T-cell (primary cell): ENCODE measurements at regions not wholly inside any gene's neighbourhood (a gene's known extent, or its start where the extent isn't known, plus 50 kb on each side); places are given as distances from the start of the nearest gene placed in this dataset.
A peak's percentile ranks its signal among the peaks of the same experiment; 100 is the strongest.

Experiments
- ATAC-seq, 4 experiments: fragments of 200-7000 bp in 3 of 4; fragments of 150-1000 bp in 1 of 4; cut with Tn5 transposase; replicated peaks in 1 of 4; 1 replicate in 3 of 4; 2 replicates in 1 of 4; pipeline ENCODE4 v1.10.0; 2021; ENCODE audit warnings: moderate library complexity in 3 of 4, mild to moderate bottlenecking in 2 of 4, moderate number of reproducible peaks in 1 of 4
- CTCF ChIA-PET, 2 donors: fragments of 300-600 bp; sonication (Branson Sonifier 250); formaldehyde crosslinking; loops; one replicate each; lab custom pipeline; 2022; ENCODE audit warnings: antibody characterized with exemption in 2 of 2; lab: Charles Lee
- POLR2A ChIA-PET, 2 donors: fragments of 300-600 bp; sonication (Branson Sonifier 250); formaldehyde crosslinking; loops; one replicate each; lab custom pipeline; 2022; ENCODE audit warnings: antibody characterized with exemption in 2 of 2; lab: Charles Lee
- DNase-seq, 35 experiments: peaks; one replicate each; pipeline versions ENCODE4 v3.0.0 to v3.0.0-alpha.2; 2013 to 2023
- H3K27ac ChIP-seq: one replicate; pipeline ENCODE4 v1.5.1; 2013; ENCODE audit warnings: low read length
- H3K27me3 ChIP-seq, 2 experiments: replicated peaks in 1 of 2; 1 replicate in 1 of 2; 2 replicates in 1 of 2; pipeline versions ENCODE4 v1.6.1 to v1.7.0; 2013; ENCODE audit warnings: low read length in 1 of 2, mixed read lengths in 1 of 2; ENCODE audit not compliant: control insufficient read depth in 2 of 2, insufficient read depth in 2 of 2; ENCODE audit errors: extremely low read depth in 1 of 2
- H3K36me3 ChIP-seq, 2 donors: 1 replicate in 1 of 2; 2 replicates in 1 of 2; pipeline versions ENCODE4 v1.6.1 to v1.7.0; 2013; ENCODE audit warnings: low read length in 1 of 2; ENCODE audit not compliant: control insufficient read depth in 2 of 2, insufficient read depth in 1 of 2; ENCODE audit errors: extremely low read depth in 1 of 2
- H3K4me1 ChIP-seq, 2 experiments: 1 replicate in 1 of 2; 2 replicates in 1 of 2; pipeline versions ENCODE4 v1.6.1 to v1.7.0; 2013; ENCODE audit warnings: low read length in 2 of 2, mixed read lengths in 1 of 2; ENCODE audit not compliant: insufficient read depth in 2 of 2, control insufficient read depth in 1 of 2; ENCODE audit errors: extremely low read depth in 1 of 2
- H3K4me3 ChIP-seq, 2 donors: 1 replicate in 1 of 2; 2 replicates in 1 of 2; pipeline versions ENCODE4 v1.5.1 to v1.7.0; 2013; ENCODE audit warnings: mild to moderate bottlenecking in 2 of 2, low read length in 1 of 2, moderate library complexity in 1 of 2; ENCODE audit not compliant: control insufficient read depth in 1 of 2; ENCODE audit errors: extremely low read depth in 1 of 2
- H3K9me3 ChIP-seq: 2 replicates; pipeline ENCODE4 v1.7.0; 2013
- H3K27ac Mint-ChIP-seq, 2 donors: one replicate each; pipeline ENCODE4 v1.8.0; 2020 to 2021; ENCODE audit warnings: mild to moderate bottlenecking in 2 of 2, mixed read lengths in 2 of 2
- H3K27me3 Mint-ChIP-seq, 2 donors: one replicate each; pipeline ENCODE4 v1.8.0; 2021 to 2022; ENCODE audit warnings: mixed read lengths in 2 of 2
- H3K36me3 Mint-ChIP-seq: one replicate; pipeline ENCODE4 v1.8.0; 2021; ENCODE audit warnings: mixed read lengths
- H3K4me1 Mint-ChIP-seq, 3 donors: one replicate each; pipeline ENCODE4 v1.8.0; 2020 to 2022; ENCODE audit warnings: mixed read lengths in 3 of 3, mild to moderate bottlenecking in 1 of 3
- H3K4me3 Mint-ChIP-seq, 3 donors: one replicate each; pipeline ENCODE4 v1.8.0; 2020 to 2022; ENCODE audit warnings: mild to moderate bottlenecking in 3 of 3, mixed read lengths in 3 of 3, moderate library complexity in 3 of 3
- H3K9me3 Mint-ChIP-seq, 3 donors: one replicate each; pipeline ENCODE4 v1.8.0; 2020 to 2022; ENCODE audit warnings: mixed read lengths in 3 of 3
- WGBS: methylation state at CpG from one replicate; pipeline ENCODE4 v1.1.5; 2013; ENCODE audit warnings: missing lambda C conversion rate; ENCODE audit not compliant: insufficient coverage; 5-methylcytosine and 5-hydroxymethylcytosine counted together

DNA sequence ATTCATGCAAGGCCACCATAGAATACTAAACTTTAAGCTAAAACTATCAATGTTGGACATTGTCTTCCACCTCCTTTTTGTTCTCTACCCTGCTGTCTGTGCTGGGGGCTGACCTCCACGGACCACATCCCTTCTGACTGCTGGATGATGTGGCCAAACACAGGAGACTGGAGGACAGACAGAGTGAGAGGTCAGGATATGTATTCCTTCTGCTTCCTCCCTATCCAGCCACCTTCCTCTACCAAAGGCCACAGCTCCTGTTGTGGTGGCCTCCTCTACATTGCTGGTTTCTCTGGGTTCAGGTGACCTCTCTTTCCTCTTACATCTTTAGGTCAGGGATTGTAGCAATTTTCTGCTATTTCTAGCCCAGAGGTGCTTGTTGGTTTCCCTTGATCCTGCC is 148.1 kb downstream of the ACTBL2 start:
- DNase-seq (no peak), ATAC-seq (no peak)
- Histone ChIP-seq H3K27ac (no peak overlapping the region), H3K4me3 (no peak overlapping the region), H3K36me3 (no peaks in the 10 kb centered on the region), H3K9me3 (no peaks in the 10 kb centered on the region), H3K4me1 (no peaks in the 10 kb centered on the region), H3K27me3 (no peaks in the 10 kb centered on the region)
- Mint-ChIP-seq H3K27me3 (peaks cover 0 to 4% of the 10 kb centered on the region in 2 donors), H3K4me1 (no peaks in the 10 kb centered on the region), H3K9me3 (no peaks in the 10 kb centered on the region), H3K27ac (no peak overlapping the region), H3K36me3 (no peaks in the 10 kb centered on the region), H3K4me3 (no peak overlapping the region)
- whole genome bisulfite sequencing, result no CpG with 5 or more reads among the region's 1 CpG
- ChIA-PET POLR2A (no interaction called here), CTCF (no interaction called here)

DNA sequence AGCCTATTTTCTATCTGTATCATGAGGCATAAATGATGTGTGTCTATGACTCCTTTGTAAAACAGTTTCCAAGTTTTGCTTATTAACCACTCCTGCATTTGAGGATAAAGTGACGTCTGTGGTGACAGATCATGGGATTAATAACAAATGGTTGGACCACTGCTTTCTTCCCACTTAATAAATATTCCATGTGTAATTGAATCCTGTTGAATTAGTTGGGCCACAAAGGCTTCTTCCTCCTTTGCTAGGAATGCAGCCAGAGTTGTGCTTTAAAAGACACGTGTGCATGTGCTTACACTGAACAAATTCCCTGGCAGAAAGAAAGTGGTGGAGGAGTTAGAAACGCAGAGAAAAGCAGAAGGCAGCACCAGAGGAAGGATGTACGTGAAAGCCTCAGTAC is 150.2 kb downstream of the ACTBL2 start:
- H3K27me3 ChIP-seq, result no peaks in the 10 kb centered on the region
- no peaks in the 10 kb centered on the region for H3K36me3 ChIP-seq
- no peak overlapping the region for H3K4me3 Mint-ChIP-seq
- H3K36me3 Mint-ChIP-seq, result no peaks in the 10 kb centered on the region
- H3K4me1 Mint-ChIP-seq, result no peaks in the 10 kb centered on the region
- H3K27ac Mint-ChIP-seq, result no peak overlapping the region
- H3K9me3 Mint-ChIP-seq, result no peaks in the 10 kb centered on the region
- H3K4me3 ChIP-seq, result no peak overlapping the region
- DNase-seq (no peak), ATAC-seq (no peak)
- H3K27me3 Mint-ChIP-seq, result peaks cover 0 to 4% of the 10 kb centered on the region in 2 donors
- H3K9me3 ChIP-seq, result no peaks in the 10 kb centered on the region
- no peak overlapping the region for H3K27ac ChIP-seq
- CTCF ChIA-PET, result no interaction called here
- H3K4me1 ChIP-seq, result no peaks in the 10 kb centered on the region
- POLR2A ChIA-PET, result no interaction called here
- WGBS, result no CpG with 5 or more reads among the region's 4 CpGs

- POLR2A ChIA-PET, result no interaction called here
- Mint-ChIP-seq H3K27ac (no peak overlapping the region), H3K9me3 (peaks cover 0 to 7% (median 4%) of the 10 kb centered on the region in 3 donors)
Observed at GRCh38 chr5:57327561-57328367, 153.9 kb downstream of the GPBP1 start.

DNA sequence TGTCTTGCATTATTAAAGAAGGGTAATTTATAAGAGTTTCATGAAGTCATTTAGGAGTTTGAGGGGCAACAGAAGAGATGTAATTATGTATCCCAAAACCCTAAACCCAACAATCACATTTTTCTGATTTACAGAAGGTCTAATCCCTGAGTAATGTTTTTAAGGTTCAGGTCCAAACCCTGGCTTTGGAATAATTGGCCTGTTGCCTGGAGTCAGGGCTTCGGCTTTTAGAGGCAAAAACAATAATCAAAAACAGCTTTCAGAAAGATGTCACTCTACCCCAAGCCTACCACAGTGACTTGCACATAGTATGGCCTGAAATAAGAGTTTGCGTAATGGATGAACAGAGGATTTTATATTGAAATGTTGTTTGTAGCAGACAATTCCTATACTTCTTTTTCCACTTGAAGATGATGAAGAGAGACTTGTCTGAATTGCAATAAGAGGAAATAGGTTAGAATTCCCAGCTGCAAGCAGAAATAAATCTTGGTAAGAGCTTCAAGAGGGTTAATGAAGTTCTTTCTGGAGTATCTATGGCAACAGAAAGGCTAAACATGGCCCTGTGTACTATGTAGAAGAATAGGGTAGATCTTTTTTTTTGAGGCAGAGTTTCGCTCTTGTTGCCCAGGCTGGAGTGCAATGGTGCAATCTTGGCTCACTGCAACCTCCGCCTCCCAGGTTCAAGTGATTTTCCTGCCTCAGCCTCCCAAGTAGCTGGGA is 152.0 kb downstream of the GPBP1 start:
- no peaks in the 10 kb centered on the region for H3K36me3 Mint-ChIP-seq
- Histone ChIP-seq H3K4me3 (no peak overlapping the region), H3K36me3 (no peaks in the 10 kb centered on the region), H3K27ac (no peak overlapping the region), H3K27me3 (peaks cover 0 to 5% of the 10 kb centered on the region in 2 experiments), H3K4me1 (peaks cover 0 to 3% of the 10 kb centered on the region in 2 experiments), H3K9me3 (no peaks in the 10 kb centered on the region)
- CTCF ChIA-PET, result no interaction called here
- H3K27ac Mint-ChIP-seq, result no peak overlapping the region
- peaks cover 0 to 4% of the 10 kb centered on the region in 2 donors for H3K27me3 Mint-ChIP-seq
- peaks cover 0 to 5% (median 4%) of the 10 kb centered on the region in 3 donors for H3K4me1 Mint-ChIP-seq
- POLR2A ChIA-PET, result no interaction called here
- no CpG with 5 or more reads among the region's 4 CpGs for WGBS
- DNase-seq (no peak), ATAC-seq (no peak)
- peaks cover 0 to 7% (median 4%) of the 10 kb centered on the region in 3 donors for H3K9me3 Mint-ChIP-seq
- H3K4me3 Mint-ChIP-seq, result no peak overlapping the region

More at GRCh38 chr5:57327561-57328367, 153.9 kb downstream of the GPBP1 start:
- CTCF ChIA-PET, result no interaction called here
- ATAC-seq (no peak), DNase-seq (no peak)
- peaks cover 0 to 4% of the 10 kb centered on the region in 2 donors for H3K27me3 Mint-ChIP-seq
- WGBS, result 70% methylated on average over 2 of the region's 3 CpGs
- no peaks in the 10 kb centered on the region for H3K36me3 Mint-ChIP-seq
- no peak overlapping the region for H3K27ac ChIP-seq
- peaks cover 0 to 3% of the 10 kb centered on the region in 2 experiments for H3K27me3 ChIP-seq
- H3K9me3 ChIP-seq, result no peaks in the 10 kb centered on the region
- no peak overlapping the region for H3K4me3 Mint-ChIP-seq
- H3K36me3 ChIP-seq, result no peaks in the 10 kb centered on the region
- peaks cover 0 to 5% (median 4%) of the 10 kb centered on the region in 3 donors for H3K4me1 Mint-ChIP-seq
- peaks cover 0 to 3% of the 10 kb centered on the region in 2 experiments for H3K4me1 ChIP-seq
- no peak overlapping the region for H3K4me3 ChIP-seq

DNA sequence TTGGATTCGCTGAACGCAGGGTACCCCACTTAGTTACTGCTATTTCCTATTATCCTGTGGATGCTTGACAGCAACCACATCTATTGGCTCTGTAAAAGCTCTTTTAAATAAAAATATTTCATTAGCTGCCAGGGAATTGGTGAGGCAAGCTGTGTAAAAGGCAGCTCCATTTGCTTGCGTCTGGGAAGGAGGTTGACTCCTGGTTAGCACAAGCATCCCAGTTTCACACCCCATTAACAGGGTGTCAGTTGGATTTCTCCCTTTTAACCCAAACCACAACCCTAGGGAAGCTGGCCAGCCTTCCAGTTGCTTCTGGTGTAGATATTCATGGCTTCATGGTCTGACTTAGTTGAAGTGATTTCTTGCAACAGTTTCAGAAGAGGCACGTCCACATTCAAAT is 151.0 kb downstream of the GPBP1 start:
- Histone ChIP-seq H3K27me3 (peaks cover 0 to 5% of the 10 kb centered on the region in 2 experiments), H3K9me3 (no peaks in the 10 kb centered on the region), H3K4me3 (no peak overlapping the region), H3K36me3 (no peaks in the 10 kb centered on the region), H3K4me1 (peaks cover 0 to 3% of the 10 kb centered on the region in 2 experiments), H3K27ac (no peak overlapping the region)
- no peak overlapping the region for H3K27ac Mint-ChIP-seq
- no peak for ATAC-seq
- H3K4me1 Mint-ChIP-seq, result peaks cover 0 to 5% (median 4%) of the 10 kb centered on the region in 3 donors
- no CpG with 5 or more reads among the region's 4 CpGs for WGBS
- ChIA-PET CTCF (interaction anchor here in 1 of 2 donors (0.6 to 1.0 kb wide), 3 partner anchors 14 to 1411 kb away, joined by 3 to 5 read pairs (median 3); no protein-coding TSS in a partner anchor), POLR2A (no interaction called here)
- no peak for DNase-seq
- H3K4me3 Mint-ChIP-seq, result no peak overlapping the region
- H3K9me3 Mint-ChIP-seq, result peaks cover 0 to 7% (median 4%) of the 10 kb centered on the region in 3 donors
- H3K27me3 Mint-ChIP-seq, result peaks cover 0 to 4% of the 10 kb centered on the region in 2 donors
- no peaks in the 10 kb centered on the region for H3K36me3 Mint-ChIP-seq

DNA sequence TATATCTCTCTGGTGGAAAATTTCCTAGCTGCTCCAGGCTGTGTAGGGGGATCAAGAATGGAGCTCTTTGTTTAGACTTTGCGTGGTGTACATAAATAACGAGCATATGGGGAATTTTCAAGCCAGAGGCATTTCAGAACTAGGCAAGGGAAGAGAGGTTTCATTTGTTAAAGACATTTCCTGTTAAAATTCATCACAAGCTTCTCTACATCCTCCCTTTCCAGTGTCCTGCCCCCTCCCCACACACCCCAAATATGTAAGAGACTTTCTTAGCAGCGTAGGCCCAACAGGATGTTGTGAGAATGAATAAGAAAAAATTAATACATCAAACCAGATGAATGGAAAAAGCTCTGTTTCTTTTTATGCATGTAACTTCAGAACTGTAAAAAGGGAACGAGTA is 150.3 kb downstream of the GPBP1 start:
- H3K36me3 Mint-ChIP-seq, result no peaks in the 10 kb centered on the region
- CTCF ChIA-PET, result interaction anchor here in 1 of 2 donors (0.6 to 1.0 kb wide), 2 partner anchors 14 to 1410 kb away, joined by 3 to 5 read pairs; no protein-coding TSS in a partner anchor

More for the DNA sequence above, 150.3 kb downstream of the GPBP1 start:
- DNase-seq (peak in 1 of 35 experiments; percentile 6), ATAC-seq (peak in 2 of 4 experiments; percentile 30 to 53)
- no peaks in the 10 kb centered on the region for H3K36me3 ChIP-seq
- no CpG with 5 or more reads among the region's 4 CpGs for WGBS
- POLR2A ChIA-PET, result no interaction called here
- H3K4me3 ChIP-seq, result no peak overlapping the region
- H3K27ac Mint-ChIP-seq, result peak overlapping the region; percentile 2 to 11
- H3K4me1 Mint-ChIP-seq, result peaks cover 0 to 5% (median 4%) of the 10 kb centered on the region in 3 donors
- H3K27me3 ChIP-seq, result peaks cover 0 to 5% of the 10 kb centered on the region in 2 experiments
- no peak overlapping the region for H3K4me3 Mint-ChIP-seq
- H3K27me3 Mint-ChIP-seq, result peaks cover 0 to 4% of the 10 kb centered on the region in 2 donors
- H3K27ac ChIP-seq, result no peak overlapping the region
- peaks cover 0 to 7% (median 4%) of the 10 kb centered on the region in 3 donors for H3K9me3 Mint-ChIP-seq
- peaks cover 0 to 3% of the 10 kb centered on the region in 2 experiments for H3K4me1 ChIP-seq
- no peaks in the 10 kb centered on the region for H3K9me3 ChIP-seq
